GM12873 (cell line): ENCODE measurements at regions not wholly inside any gene's neighbourhood (a gene's known extent, or its start where the extent isn't known, plus 50 kb on each side); places are given as distances from the start of the nearest gene placed in this dataset.

ENCODE experiments used
- CTCF ChIP-seq: IDR thresholded peaks from 2 replicates; pipeline ENCODE4 v1.5.1; 2012; ENCODE audit warnings: low read depth, mild to moderate bottlenecking, moderate library complexity, low read length, control low read depth; ENCODE audit not compliant: insufficient read depth; ENCODE audit errors: missing control alignments

DNA sequence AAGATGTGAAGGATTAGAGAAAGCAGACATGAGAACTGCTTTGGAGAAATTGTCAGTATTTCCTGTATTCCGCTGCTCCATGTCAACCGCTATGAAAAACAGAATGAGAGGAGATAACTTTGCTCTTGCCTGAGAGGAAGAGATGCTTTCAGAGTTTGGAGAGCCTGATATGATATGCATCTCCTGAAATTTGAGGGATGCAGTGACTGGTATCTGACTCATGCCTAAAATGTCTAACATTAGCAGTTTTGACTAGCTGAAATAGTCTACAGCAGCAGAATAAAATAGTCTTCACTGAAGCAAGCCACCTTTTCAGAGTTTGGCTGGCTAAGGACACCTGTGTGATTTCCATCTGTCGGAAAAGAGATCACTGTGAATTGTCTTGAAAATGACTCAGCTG lies 165.8 kb upstream of the LRRC7 start:
- TF ChIP-seq CTCF = no peak

DNA sequence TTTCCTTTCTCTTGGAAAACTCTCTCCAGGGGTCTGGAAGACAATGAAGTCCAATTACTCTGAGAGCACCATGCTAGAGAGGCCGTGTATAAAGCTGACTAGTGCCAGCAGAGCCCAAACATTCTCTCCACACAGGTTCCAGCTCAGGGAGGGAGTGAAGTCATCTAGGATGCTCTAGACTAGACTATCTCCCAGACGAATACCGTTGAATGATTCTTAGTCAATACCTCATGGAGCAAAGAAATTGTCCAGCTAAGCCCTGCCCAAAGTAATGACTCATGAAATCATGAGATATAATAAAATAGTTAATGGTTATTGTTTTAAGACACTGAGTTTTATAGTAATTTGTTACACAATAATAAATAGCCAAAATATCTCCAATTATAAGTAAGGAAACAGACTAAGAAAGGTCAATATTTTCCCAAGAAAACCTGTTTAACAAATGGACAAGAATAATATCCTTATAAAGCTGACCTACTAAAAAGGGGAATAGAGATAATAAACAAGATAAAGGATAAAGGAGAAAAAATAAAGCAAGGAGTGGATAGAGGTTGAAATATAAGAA lies 163.9 kb upstream of the LRRC7 start:
- no peak for TF ChIP-seq CTCF

DNA sequence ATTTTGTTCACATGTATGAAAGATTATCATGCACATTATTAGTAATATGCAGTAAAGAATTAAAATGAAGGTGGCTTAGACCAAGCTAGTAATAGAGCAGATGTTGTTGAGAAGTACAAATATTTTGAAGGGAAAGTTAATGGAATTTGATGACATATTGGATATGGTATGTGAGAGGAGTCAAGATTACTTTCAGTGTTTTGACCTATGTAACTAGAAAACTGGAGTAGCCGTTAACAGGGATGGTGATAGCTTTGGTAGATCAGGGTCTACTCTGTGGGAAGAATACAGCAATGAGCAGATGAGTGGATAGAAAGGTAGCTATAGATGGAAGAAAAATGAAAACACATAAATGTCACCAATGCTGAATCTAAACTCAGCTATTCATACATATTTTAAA lies 163.2 kb upstream of the LRRC7 start:
- no peak for TF ChIP-seq CTCF

DNA sequence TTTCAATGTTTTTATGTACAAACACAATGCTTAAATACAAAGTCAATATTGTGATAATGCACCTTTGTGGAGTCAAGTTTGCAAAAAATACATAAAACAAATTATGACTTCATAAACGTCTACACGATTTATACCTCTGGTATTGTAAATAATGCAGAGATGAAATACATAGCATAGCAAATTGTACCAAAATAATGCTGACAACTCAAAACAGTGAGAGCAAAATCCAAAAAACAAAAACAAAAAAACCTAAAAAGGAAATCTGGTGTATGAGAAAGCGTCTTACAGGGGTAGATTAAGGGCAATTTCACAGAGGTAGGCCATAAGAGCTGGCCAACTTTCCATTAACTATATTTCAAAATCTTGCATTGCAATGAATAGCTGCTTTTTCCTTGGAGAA lies 161.5 kb upstream of the LRRC7 start:
- TF ChIP-seq CTCF = no peak

GRCh38 chr1:69409731-69410456 lies 157.8 kb upstream of the LRRC7 start:
- no peak for TF ChIP-seq CTCF

- no peak for TF ChIP-seq CTCF
Measured at GRCh38 chr1:69410457-69410850, 157.3 kb upstream of the LRRC7 start.

- TF ChIP-seq CTCF = no peak
Measured at GRCh38 chr1:69410893-69411292, 156.8 kb upstream of the LRRC7 start.
